Limb (tissue), 2 donors: ENCODE measurements at regions not wholly inside any gene's neighbourhood (a gene's known extent, or its start where the extent isn't known, plus 50 kb on each side); places are given as distances from the start of the nearest gene placed in this dataset.
A peak's percentile ranks its signal among the peaks of the same experiment; 100 is the strongest.
"Not testable (repeated sequence)": the region's sequence is repeated elsewhere in the genome, so short reads cannot be mapped to it uniquely, and the experiment has no call there.

Experiments used
- DNase-seq, 2 donors: peaks; one replicate each; pipeline ENCODE4 v3.0.0-alpha.2; 2016; ENCODE audit errors: extremely low spot score in 2 of 2

GRCh38 chr14:105621479-105622328, 95.3 kb downstream of the TMEM121 start:
- peak in 1 of 2 donors; percentile 8 for DNase-seq

GRCh38 chr14:105622329-105622955, 96.1 kb downstream of the TMEM121 start:
- peak in 1 of 2 donors; percentile 8 for DNase-seq

DNA sequence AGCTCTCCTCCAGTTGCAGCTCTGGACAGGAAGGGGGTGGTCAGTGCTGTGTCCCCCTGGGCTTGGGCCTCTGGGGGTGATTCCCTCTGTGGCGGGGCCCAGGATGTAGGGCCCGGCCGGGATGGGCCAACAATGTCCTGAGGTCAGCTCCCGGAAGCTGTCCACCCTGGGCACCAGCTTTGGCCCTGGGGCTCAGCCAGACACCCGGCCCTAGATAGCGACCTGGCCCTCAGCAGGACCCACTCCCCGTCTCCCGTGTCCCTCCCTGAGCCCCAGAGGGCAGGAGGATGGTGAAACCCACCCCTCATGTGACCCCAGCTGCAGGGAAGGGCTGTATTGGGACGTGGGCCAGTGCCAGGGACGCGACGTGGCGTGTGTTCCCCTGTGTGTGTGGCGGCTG, 96.8 kb downstream of the TMEM121 start:
- not testable (repeated sequence) for DNase-seq

GRCh38 chr14:105624346-105624745, 98.0 kb downstream of the TMEM121 start:
- DNase-seq = not testable (repeated sequence)

DNA sequence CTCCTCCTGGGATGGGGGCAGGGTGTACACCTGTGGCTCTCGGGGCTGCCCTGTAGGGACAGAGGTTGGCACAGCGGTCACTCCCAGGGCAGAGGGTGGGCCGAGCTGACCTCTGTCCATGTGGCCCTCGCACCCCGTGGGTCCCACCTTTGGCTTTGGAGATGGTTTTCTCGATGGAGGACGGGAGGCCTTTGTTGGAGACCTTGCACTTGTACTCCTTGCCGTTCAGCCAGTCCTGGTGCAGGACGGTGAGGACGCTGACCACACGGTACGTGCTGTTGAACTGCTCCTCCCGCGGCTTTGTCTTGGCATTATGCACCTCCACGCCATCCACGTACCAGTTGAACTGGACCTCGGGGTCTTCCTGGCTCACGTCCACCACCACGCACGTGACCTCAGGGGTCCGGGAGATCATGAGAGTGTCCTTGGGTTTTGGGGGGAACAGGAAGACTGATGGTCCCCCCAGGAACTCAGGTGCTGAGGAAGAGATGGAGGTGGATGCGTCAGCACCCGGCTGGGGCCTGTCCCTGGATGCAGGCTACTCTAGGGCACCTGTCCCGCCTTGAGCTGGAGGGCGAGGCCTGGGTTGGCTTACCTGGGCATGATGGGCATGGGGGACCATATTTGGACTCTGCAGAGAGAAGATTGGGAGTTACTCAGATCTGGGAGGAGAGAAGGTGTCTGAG, 98.5 kb downstream of the TMEM121 start:
- not testable (repeated sequence) for DNase-seq

- not testable (repeated sequence) for DNase-seq
These were observed 99.1 kb downstream of the TMEM121 start for GRCh38 chr14:105625448-105625847.

DNA sequence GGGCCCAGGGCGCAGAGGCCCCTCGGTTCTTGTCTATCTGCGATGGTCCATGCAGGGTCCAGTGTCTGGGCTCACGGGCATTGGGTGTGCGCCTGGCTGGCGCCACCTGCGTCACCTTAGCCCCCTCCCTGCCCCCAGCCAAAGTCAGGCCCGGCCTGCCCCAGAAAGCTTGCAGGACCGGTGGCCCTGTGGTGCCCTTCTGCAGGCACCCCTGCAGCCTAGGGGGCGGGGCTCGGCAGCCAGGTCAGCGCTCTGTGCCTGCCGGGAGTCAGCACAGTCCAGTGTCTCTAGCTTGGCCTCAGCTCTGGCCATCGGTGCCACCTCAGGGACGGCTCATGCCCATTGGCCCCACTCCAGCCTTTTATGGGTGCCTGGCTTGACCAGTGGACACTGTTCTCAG, 99.7 kb downstream of the TMEM121 start:
- DNase-seq = not testable (repeated sequence)

GRCh38 chr14:105626651-105627050, 100.3 kb downstream of the TMEM121 start:
- not testable (repeated sequence) for DNase-seq

DNA sequence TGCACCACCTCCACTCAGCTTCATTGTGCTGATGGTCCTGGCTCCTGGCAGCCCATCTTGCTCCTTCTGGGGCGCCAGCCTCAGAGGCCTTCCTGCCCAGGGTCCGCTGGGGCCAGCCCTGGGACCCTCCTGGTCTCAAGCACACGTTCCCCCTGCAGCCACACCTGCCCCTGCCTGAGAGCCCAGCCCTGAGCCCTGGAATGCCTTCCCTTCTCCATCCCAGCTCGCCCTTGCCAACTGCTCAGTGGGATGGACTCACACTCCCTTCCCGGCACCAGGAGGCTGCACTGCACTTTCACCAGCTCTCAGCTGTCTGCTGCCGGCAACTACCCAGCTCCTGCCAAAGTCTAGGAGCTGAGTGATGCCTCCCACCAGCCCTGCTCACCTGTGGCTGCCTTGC, 100.9 kb downstream of the TMEM121 start:
- DNase-seq = not testable (repeated sequence)

- no peak for DNase-seq
These were observed 101.3 kb downstream of the TMEM121 start for GRCh38 chr14:105627701-105628100.

DNA sequence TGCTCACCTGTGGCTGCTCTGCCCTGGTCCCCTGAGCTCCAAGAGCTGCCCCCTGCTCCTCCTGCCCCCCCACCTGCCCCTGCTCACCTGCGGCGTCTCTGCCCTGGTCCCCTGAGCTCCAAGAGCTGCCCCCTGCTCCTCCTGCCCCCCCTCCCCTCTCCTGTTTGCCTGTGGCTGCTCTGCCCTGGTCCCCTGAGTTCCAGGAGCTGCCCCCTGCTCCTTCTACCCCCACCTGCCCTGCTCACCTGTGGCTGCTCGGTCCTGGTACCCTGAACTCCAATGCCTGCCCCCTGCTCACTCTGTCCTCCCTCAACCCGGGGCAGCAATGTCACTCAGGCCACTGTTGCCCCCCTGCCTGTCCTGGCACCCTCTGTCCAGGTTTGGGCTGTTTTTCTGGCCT, 101.7 kb downstream of the TMEM121 start:
- DNase-seq = not testable (repeated sequence)

DNA sequence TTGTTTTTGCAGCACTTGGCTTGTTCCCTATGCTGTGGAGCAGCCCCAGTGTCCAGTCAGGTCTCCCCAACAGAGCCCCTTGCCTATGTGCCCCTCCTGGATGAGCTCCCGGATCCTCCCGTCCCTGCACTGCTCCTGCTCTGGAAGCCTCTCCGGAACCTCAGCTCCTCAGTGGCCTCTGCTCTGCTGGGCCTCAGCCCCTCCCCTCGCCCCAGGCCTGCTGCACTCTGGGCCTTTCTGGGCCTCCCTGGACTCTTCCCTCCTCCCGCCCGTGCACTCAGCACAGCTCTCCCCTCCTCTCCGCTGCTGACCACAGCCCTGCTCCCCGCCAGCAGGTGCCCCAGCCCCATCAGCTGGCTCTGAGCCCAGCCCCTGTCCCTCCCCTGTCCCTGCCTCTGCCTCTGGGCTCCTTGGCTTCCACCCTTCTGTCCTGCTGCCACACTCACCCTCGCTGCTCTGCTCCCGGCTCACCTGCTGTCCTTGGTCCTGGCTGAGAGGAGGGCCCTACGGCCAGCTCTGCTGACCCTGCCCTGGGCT, 102.2 kb downstream of the TMEM121 start:
- DNase-seq = not testable (repeated sequence)

DNA sequence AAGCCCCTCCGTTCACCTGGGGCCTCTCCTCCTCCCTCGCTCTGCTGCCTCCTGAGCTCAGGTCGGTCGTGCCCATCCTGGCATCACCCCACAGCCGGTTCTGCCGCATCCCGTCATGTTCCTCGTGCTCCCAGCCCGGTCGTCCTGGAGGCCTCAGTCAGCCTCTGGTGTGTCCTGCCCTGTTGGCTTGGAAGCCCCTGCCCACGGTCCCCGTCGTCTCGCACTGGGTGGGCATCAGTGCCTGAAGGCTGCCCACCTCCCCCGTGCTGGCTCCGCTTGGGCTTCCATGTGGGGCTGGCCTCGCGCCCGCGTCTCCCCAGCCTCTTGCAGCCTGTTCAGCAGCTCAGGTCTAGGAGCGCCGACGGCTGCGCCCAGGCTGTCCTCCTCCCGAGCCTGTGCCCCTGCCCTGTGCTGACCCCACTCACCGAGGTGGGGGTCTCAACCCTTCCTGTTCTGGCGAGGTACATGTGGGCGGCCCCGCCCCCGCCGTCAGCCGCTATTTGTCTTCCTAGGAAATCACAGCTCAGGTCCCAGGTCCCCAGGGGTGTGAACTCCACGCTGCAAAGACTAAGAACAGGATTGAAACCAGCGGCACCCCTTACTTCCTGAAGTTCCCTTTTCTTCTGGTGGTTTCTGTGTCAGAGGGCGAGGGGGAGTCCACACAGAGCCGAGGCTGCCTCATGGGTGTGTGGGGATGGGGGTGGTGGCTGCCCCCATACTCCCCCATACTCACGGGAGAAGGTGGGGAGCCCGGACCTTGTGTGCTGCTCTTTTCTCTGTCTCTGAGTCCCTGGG, 102.9 kb downstream of the TMEM121 start:
- DNase-seq = not testable (repeated sequence)

DNA sequence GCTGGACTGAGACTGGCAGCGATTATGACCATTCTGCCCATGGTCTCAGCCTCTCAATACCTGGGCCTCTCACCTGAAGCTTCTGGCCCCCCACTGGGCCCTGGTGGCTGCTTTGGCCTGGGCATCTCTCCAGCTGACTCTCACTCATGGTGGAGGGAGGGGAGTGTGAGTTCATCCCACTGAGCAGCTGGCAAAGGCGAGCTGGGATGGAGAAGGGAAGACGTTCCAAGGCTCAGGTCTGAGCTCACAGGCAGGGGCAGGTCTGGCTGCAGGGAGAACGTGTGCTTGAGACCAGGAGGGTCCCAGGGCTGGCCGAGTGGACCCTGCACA, 103.5 kb downstream of the TMEM121 start:
- no peak for DNase-seq

GRCh38 chr14:105630293-105630934, 104.0 kb downstream of the TMEM121 start:
- not testable (repeated sequence) for DNase-seq

- DNase-seq = not testable (repeated sequence)
These were observed 104.8 kb downstream of the TMEM121 start for GRCh38 chr14:105630935-105631779.

DNA sequence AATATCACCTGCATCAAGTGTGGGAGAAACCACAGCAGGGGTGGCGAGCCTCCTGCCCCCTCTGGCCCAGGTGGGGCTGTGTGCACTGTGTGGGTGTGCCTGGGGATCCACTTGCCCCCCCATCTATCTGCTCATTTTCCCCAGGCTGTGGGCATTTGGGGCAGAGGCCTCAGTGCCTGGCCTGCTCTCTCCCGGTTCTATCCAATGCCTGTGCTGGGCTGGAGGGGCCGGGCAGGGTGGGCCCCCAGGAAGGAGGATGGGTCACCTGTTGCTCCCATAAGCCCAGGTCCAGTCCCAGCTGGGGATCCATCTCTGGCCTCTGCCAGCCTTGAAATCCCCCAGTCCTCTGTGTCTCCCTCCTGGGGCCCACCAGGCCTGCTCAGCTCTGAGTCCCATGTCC, 105.6 kb downstream of the TMEM121 start:
- DNase-seq = no peak

- DNase-seq = not testable (repeated sequence)
These were observed 107.2 kb downstream of the TMEM121 start for GRCh38 chr14:105633596-105633995.

GRCh38 chr14:105635560-105635959, 109.2 kb downstream of the TMEM121 start:
- DNase-seq = no peak

GRCh38 chr14:105636021-105636420, 109.6 kb downstream of the TMEM121 start:
- not testable (repeated sequence) for DNase-seq
